ENCODE measurements at regions not wholly inside any gene's neighbourhood (a gene's known extent, or its start where the extent isn't known, plus 50 kb on each side); places are given as distances from the start of the nearest gene placed in this dataset.

DNA sequence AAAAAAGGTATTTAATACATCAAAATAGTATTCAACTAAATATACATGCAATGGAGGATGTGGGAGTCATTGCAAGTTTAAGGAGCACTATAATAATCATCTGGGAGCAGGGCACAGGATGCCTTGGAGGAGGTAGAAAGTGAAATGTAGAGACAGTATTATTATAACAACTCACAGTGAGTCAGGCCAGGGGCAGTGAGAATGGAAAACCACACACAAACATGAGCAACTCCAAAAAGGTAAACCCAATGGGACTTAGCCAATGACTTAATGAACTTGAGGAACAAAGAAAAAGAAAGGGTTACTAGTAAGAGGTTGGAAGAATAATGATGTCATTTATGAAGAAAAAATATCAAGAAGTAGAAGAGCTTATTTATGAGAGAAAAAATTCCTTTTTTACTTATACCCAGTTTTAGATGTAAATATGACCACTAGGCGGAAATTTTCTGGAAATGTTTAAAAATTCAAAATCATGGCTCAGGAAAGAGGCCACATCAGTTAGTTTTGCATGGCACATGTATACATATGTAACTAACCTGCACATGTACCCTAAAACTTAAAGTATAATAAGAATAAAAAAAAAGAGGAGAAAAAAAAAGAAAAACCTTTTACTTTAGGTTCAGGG, 389.3 kb downstream of the SUCLA2 start:
- TF ChIP-seq, protein P1, sequence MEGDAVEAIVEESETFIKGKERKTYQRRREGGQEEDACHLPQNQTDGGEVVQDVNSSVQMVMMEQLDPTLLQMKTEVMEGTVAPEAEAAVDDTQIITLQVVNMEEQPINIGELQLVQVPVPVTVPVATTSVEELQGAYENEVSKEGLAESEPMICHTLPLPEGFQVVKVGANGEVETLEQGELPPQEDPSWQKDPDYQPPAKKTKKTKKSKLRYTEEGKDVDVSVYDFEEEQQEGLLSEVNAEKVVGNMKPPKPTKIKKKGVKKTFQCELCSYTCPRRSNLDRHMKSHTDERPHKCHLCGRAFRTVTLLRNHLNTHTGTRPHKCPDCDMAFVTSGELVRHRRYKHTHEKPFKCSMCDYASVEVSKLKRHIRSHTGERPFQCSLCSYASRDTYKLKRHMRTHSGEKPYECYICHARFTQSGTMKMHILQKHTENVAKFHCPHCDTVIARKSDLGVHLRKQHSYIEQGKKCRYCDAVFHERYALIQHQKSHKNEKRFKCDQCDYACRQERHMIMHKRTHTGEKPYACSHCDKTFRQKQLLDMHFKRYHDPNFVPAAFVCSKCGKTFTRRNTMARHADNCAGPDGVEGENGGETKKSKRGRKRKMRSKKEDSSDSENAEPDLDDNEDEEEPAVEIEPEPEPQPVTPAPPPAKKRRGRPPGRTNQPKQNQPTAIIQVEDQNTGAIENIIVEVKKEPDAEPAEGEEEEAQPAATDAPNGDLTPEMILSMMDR (IDR thresholded peaks at IDR 0.05) = no peak
- no peak for TF ChIP-seq EZH2 (IDR thresholded peaks at IDR 0.05; ENCODE audit: borderline replicate concordance, insufficient read depth, low read depth, low read length, poor library complexity, severe bottlenecking)

Data from B cell (primary cell).